Adrenal gland (tissue), 5 donors: ENCODE measurements at regions not wholly inside any gene's neighbourhood (a gene's known extent, or its start where the extent isn't known, plus 50 kb on each side); places are given as distances from the start of the nearest gene placed in this dataset.

ENCODE experiments used
- POLR2A ChIP-seq, 2 donors: fragments of 450-650 bp; IDR thresholded peaks; one replicate each; pipeline ENCODE4 v1.6.1; 2017; ENCODE audit warnings: antibody characterized with exemption in 2 of 2, mild to moderate bottlenecking in 2 of 2, moderate library complexity in 1 of 2
- TF ChIP-seq, protein P1 (sequence below), 6 experiments: fragments of 450-650 bp in 4 of 6; fragments of 200-600 bp in 2 of 6; sonication (generic) in 1 of 6; IDR thresholded peaks; 1 replicate in 5 of 6; 2 replicates in 1 of 6; pipeline versions ENCODE4 v1.5.1 to v1.8.0; 2016 to 2021; ENCODE audit warnings: antibody characterized with exemption in 6 of 6, mild to moderate bottlenecking in 2 of 6, moderate library complexity in 1 of 6
- donor health status: DM: no; HTN: no; CAD: no.

DNA sequence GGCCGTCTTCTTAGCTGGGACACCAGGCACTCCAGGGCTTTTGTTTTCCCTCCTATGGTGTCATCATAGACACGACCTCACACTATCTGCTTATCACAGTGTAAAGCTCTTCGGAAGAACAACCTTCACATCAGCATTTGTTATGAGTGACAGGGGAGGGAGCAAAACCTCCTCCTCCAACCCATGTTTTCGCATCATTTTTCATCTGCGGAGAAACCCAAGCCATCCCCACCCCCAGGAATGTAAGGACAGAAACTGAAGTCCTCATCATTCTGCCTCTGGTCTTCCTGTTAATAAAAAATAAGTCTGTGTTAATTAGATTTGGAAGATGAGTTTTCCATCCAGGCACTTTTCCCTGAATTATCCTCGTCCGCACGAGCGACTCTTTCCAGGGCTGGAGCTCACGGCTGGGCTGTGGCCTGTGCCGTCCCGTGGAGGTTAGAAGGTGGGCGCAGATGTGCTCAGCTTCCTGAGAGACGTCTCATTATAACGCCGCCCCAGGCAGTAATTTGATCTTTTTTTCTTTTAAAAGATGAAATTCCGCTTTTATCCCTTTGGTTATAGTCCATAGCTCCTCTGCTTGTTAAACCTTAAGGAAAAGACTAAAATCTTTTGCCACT lies 101.6 kb upstream of the TMEM18 start:
- TF ChIP-seq, protein P1, sequence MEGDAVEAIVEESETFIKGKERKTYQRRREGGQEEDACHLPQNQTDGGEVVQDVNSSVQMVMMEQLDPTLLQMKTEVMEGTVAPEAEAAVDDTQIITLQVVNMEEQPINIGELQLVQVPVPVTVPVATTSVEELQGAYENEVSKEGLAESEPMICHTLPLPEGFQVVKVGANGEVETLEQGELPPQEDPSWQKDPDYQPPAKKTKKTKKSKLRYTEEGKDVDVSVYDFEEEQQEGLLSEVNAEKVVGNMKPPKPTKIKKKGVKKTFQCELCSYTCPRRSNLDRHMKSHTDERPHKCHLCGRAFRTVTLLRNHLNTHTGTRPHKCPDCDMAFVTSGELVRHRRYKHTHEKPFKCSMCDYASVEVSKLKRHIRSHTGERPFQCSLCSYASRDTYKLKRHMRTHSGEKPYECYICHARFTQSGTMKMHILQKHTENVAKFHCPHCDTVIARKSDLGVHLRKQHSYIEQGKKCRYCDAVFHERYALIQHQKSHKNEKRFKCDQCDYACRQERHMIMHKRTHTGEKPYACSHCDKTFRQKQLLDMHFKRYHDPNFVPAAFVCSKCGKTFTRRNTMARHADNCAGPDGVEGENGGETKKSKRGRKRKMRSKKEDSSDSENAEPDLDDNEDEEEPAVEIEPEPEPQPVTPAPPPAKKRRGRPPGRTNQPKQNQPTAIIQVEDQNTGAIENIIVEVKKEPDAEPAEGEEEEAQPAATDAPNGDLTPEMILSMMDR (IDR thresholded peaks at IDR 0.05): no peak
- no peak for TF ChIP-seq POLR2A (IDR thresholded peaks at IDR 0.05)
